ENCODE measurements at regions not wholly inside any gene's neighbourhood (a gene's known extent, or its start where the extent isn't known, plus 50 kb on each side); places are given as distances from the start of the nearest gene placed in this dataset.
"Not testable (repeated sequence)": the region's sequence is repeated elsewhere in the genome, so short reads cannot be mapped to it uniquely, and the experiment has no call there.

DNA sequence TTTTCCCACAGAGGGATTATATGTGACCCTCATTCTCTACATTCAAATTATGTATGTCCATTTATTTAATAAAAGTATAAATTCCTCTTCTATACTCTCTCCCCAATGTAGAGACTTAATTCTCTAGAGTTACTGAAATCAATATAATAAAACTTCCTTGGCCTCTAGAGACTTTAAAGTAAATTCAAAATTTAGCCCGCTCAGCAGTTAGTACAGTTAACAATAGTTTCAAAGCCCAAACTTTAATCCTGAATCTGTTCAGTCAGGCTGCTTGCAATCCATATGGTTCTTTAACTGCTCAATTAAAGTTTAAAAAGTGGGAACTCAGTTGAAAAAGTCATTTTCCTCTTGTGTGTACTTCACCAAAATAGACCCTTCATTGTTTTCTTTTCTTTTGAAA lies 2558.4 kb downstream of the ARAP2 start:
- H3K4me3 ChIP-seq: no peak overlapping the region
- H3K36me3 ChIP-seq: no peaks in the 10 kb centered on the region
- no peak overlapping the region for H3K27ac ChIP-seq
- no peaks in the 10 kb centered on the region for H3K27me3 ChIP-seq
- H3K9me3 ChIP-seq (replicated peaks): 0 out of 2 replicates have a peak, but pooled peaks cover 2% of the 10 kb centered on the region
- DNase-seq: no peak
- no peaks in the 10 kb centered on the region for H3K4me1 ChIP-seq

DNA sequence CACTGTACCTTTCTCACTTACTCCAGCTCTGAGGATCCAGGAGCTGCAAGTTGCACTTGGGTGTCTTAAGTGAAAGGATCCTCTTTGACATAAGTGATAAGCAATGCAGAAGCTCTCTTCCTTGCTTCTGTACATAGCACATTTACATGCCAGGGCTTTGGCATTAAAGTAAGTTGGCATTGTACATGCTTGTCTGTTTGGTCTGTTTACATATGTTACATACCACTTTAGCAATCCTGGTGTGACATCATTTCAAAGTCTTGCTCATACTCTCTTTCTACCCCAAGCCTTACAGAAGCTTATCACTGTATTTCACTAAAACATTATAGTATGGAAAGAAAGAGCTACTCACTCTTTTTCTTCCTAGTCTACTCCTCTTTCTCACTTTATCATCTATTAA lies 2548.3 kb downstream of the ARAP2 start:
- Histone ChIP-seq H3K27ac (no peak overlapping the region), H3K4me1 (no peaks in the 10 kb centered on the region), H3K4me3 (no peak overlapping the region), H3K27me3 (no peaks in the 10 kb centered on the region), H3K9me3 (replicated peaks) (no peaks in the 10 kb centered on the region), H3K36me3 (no peaks in the 10 kb centered on the region)
- no peak for DNase-seq

- peak in 1 of 2 experiments; percentile 20 for DNase-seq
- Histone ChIP-seq H3K36me3 (no peaks in the 10 kb centered on the region), H3K4me3 (no peak overlapping the region), H3K27me3 (no peaks in the 10 kb centered on the region), H3K4me1 (no peaks in the 10 kb centered on the region), H3K27ac (no peak overlapping the region), H3K9me3 (replicated peaks) (no peaks in the 10 kb centered on the region)
Observed at GRCh38 chr4:33696586-33696985, 2547.7 kb downstream of the ARAP2 start.

GRCh38 chr4:33709247-33709646 lies 2535.1 kb downstream of the ARAP2 start:
- Histone ChIP-seq H3K36me3 (no peaks in the 10 kb centered on the region; the same call in 1 of the 2 replicates), H3K9me3 (replicated peaks) (peaks cover 2% of the 10 kb centered on the region; the same call in 1 of the 2 replicates), H3K27ac (no peak overlapping the region), H3K4me3 (no peak overlapping the region), H3K27me3 (no peaks in the 10 kb centered on the region), H3K4me1 (no peaks in the 10 kb centered on the region)
- DNase-seq: no peak

DNA sequence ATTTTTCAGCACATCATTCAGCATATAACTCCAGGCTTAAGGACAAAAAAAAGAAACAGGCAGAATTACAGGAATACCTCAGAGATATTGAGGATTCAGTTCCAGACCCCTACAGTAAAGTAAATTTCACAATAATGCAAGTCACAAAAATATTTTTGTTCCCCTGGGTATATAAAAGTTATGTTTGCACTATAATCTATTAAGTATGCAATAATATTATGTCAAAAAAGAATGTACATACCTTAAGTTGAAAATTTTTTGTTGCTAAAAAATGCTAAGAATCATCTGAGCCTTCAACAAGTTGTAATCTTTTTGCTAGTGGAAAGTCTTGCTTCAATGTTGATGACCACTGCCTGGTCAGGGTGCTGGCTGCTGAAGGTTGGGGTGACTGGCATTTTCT lies 2532.5 kb downstream of the ARAP2 start:
- no peak overlapping the region for H3K27ac ChIP-seq
- DNase-seq: no peak

DNA sequence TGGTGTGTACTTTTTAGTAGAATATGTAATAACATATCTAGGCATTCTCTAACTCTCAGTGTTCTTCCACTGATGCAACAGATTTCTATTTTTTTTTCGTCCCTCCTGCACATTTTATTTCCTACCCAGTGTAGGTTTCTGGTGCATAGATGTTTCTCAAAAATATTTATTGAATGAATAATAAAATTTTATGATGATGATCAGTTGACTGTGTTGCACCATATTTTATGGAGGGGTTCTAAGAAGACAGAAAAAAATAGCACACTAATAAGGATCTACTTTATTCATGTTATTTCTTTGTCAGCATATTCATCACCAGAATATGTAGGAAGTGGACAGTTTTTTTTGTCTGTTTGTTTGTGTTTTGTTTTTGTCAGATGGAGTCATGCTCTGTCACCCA lies 2529.3 kb downstream of the ARAP2 start:
- no peak overlapping the region for H3K4me3 ChIP-seq
- no peaks in the 10 kb centered on the region for H3K9me3 ChIP-seq (replicated peaks)
- peaks cover 10% of the 10 kb centered on the region for H3K4me1 ChIP-seq
- no peak for DNase-seq
- H3K36me3 ChIP-seq: no peaks in the 10 kb centered on the region
- no peaks in the 10 kb centered on the region for H3K27me3 ChIP-seq
- H3K27ac ChIP-seq: no peak overlapping the region

More for the DNA sequence above, 2532.5 kb downstream of the ARAP2 start:
- Histone ChIP-seq H3K4me1 (peaks cover 10% of the 10 kb centered on the region), H3K4me3 (no peak overlapping the region), H3K27me3 (no peaks in the 10 kb centered on the region), H3K9me3 (replicated peaks) (peaks cover 2% of the 10 kb centered on the region; the same call in 1 of the 2 replicates), H3K36me3 (no peaks in the 10 kb centered on the region)

- no peaks in the 10 kb centered on the region for H3K36me3 ChIP-seq
- no peaks in the 10 kb centered on the region for H3K27me3 ChIP-seq
- DNase-seq: peak; percentile 45 to 67
- no peaks in the 10 kb centered on the region for H3K9me3 ChIP-seq (replicated peaks)
- peaks cover 10% of the 10 kb centered on the region for H3K4me1 ChIP-seq
- no peak overlapping the region for H3K4me3 ChIP-seq
- no peak overlapping the region for H3K27ac ChIP-seq
Observed at GRCh38 chr4:33715841-33716395, 2528.4 kb downstream of the ARAP2 start.

- no peaks in the 10 kb centered on the region for H3K9me3 ChIP-seq (replicated peaks)
- H3K36me3 ChIP-seq: no peaks in the 10 kb centered on the region
- H3K27me3 ChIP-seq: no peaks in the 10 kb centered on the region
- no peak overlapping the region for H3K4me3 ChIP-seq
- no peaks in the 10 kb centered on the region for H3K4me1 ChIP-seq
- no peak for DNase-seq
- H3K27ac ChIP-seq: no peak overlapping the region
Observed at GRCh38 chr4:33722254-33722653, 2522.1 kb downstream of the ARAP2 start.

DNA sequence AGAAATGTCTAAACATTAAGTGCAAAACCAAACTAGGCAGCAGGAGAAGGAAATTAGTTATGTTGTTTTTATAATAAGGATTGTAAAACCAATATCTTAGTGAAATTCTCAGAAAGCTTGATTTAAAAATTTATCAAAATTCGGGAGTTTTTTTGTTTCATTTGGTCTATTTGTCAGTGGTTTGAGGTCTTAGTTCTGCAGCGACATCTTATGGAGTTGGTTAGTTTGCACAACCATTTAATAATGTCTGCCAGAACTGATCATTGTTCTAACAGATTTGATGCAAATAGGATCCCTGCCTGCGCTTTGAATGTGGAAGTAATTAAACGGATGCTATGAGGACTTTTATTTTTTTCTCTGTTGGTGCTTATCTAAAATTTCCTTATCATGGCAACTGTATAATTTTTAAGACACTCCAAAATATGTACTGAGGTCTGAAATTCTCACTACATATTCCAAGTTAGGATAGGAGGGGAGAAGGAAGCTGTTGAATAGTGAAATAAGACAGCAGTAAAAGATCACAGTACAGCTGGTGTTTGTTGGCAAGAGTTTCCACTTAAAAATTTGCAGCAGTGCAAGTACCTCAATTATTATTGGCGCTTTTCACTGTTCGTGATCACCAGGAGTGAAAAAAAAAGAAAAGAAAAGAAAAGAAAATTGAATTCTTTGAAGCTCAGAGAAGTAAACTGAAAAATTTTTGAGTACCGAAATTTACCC lies 2521.4 kb downstream of the ARAP2 start:
- DNase-seq: no peak
- Histone ChIP-seq H3K27me3 (no peaks in the 10 kb centered on the region), H3K4me1 (no peaks in the 10 kb centered on the region), H3K27ac (no peak overlapping the region), H3K4me3 (no peak overlapping the region), H3K36me3 (no peaks in the 10 kb centered on the region), H3K9me3 (replicated peaks) (no peaks in the 10 kb centered on the region)

DNA sequence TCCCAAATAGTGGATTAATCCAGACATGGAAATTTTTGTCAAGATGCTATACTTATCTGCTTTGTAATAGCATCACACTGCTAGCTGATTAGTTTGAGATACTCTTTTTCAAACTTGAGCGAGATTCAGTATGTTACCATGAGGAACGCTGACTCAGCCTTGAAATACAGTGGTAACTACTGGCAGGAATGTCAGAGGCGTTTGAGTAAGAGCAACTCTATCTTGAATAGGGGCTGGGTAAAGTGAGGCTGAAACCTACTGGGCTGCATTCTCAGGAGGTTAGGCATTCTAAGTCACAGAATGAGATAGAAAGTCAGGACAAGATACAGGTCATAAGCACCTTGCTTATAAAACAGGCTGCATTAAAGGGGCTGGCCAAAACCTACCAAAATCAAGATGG lies 2519.6 kb downstream of the ARAP2 start:
- Histone ChIP-seq H3K4me1 (no peaks in the 10 kb centered on the region), H3K27me3 (no peaks in the 10 kb centered on the region), H3K4me3 (no peak overlapping the region), H3K36me3 (no peaks in the 10 kb centered on the region), H3K27ac (no peak overlapping the region), H3K9me3 (replicated peaks) (no peaks in the 10 kb centered on the region)
- DNase-seq: no peak

GRCh38 chr4:33725861-33726260 lies 2518.5 kb downstream of the ARAP2 start:
- H3K36me3 ChIP-seq: no peaks in the 10 kb centered on the region
- no peak for DNase-seq

GRCh38 chr4:33737726-33738125 lies 2506.6 kb downstream of the ARAP2 start:
- no peaks in the 10 kb centered on the region for H3K4me1 ChIP-seq
- H3K27ac ChIP-seq: no peak overlapping the region
- H3K9me3 ChIP-seq (replicated peaks): no peaks in the 10 kb centered on the region

More at GRCh38 chr4:33725861-33726260, 2518.5 kb downstream of the ARAP2 start:
- no peaks in the 10 kb centered on the region for H3K4me1 ChIP-seq
- H3K27me3 ChIP-seq: no peaks in the 10 kb centered on the region
- no peak overlapping the region for H3K4me3 ChIP-seq
- no peak overlapping the region for H3K27ac ChIP-seq
- no peaks in the 10 kb centered on the region for H3K9me3 ChIP-seq (replicated peaks)

GRCh38 chr4:33739884-33740632 lies 2504.3 kb downstream of the ARAP2 start:
- H3K27ac ChIP-seq: no peak overlapping the region
- no peaks in the 10 kb centered on the region for H3K36me3 ChIP-seq
- H3K27me3 ChIP-seq: no peaks in the 10 kb centered on the region
- H3K9me3 ChIP-seq (replicated peaks): 0 out of 2 replicates have a peak, but pooled peaks cover 3% of the 10 kb centered on the region
- DNase-seq: no peak
- H3K4me3 ChIP-seq: no peak overlapping the region
- no peaks in the 10 kb centered on the region for H3K4me1 ChIP-seq

More at GRCh38 chr4:33737726-33738125, 2506.6 kb downstream of the ARAP2 start:
- H3K27me3 ChIP-seq: no peaks in the 10 kb centered on the region
- H3K36me3 ChIP-seq: no peaks in the 10 kb centered on the region
- no peak for DNase-seq
- no peak overlapping the region for H3K4me3 ChIP-seq

- not testable (repeated sequence) for H3K4me3 ChIP-seq, H3K36me3 ChIP-seq, DNase-seq
Observed at GRCh38 chr4:33740871-33741270, 2503.4 kb downstream of the ARAP2 start.

GRCh38 chr4:33746979-33747378 lies 2497.3 kb downstream of the ARAP2 start:
- H3K27me3 ChIP-seq: no peaks in the 10 kb centered on the region
- peak; percentile 14 to 44 for DNase-seq
- 0 out of 2 replicates have a peak, but pooled peaks cover 2% of the 10 kb centered on the region for H3K4me1 ChIP-seq
- 0 out of 2 replicates have a peak, but pooled peaks cover 3% of the 10 kb centered on the region for H3K9me3 ChIP-seq (replicated peaks)
- no peaks in the 10 kb centered on the region for H3K36me3 ChIP-seq
- no peak overlapping the region for H3K4me3 ChIP-seq
- H3K27ac ChIP-seq: no peak overlapping the region

More at GRCh38 chr4:33740871-33741270, 2503.4 kb downstream of the ARAP2 start:
- H3K9me3 ChIP-seq (replicated peaks); H3K4me1 ChIP-seq; H3K27me3 ChIP-seq; H3K27ac ChIP-seq: not testable (repeated sequence)
